OCI-LY1 (cell line): ENCODE measurements at regions not wholly inside any gene's neighbourhood (a gene's known extent, or its start where the extent isn't known, plus 50 kb on each side); places are given as distances from the start of the nearest gene placed in this dataset.

Experiments
- H2AFZ ChIP-seq: fragments of 200-600 bp; sonication (generic), shearing (Covaris generic); 2 replicates; pipeline ENCODE4 v1.6.0; 2014; ENCODE audit warnings: antibody characterized with exemption, mild to moderate bottlenecking, low read length
- H3F3A ChIP-seq: fragments of 200-600 bp; sonication (generic), shearing (Covaris generic); 2 replicates; pipeline ENCODE4 v1.6.0; 2014; ENCODE audit warnings: mild to moderate bottlenecking, antibody characterized with exemption, low read length, moderate library complexity; ENCODE audit not compliant: insufficient read depth
- H3K27ac ChIP-seq: fragments of 200-600 bp; sonication (generic); 2 replicates; pipeline ENCODE4 v1.5.1; 2014; ENCODE audit warnings: low read length, mixed run types, mild to moderate bottlenecking, low read depth; ENCODE audit not compliant: poor library complexity, severe bottlenecking
- H3K27me3 ChIP-seq: fragments of 200-600 bp; sonication (generic); 2 replicates; pipeline ENCODE4 v1.6.0; 2014; ENCODE audit warnings: antibody characterized with exemption, mild to moderate bottlenecking, low read length, moderate library complexity; ENCODE audit not compliant: insufficient read depth
- H3K36me3 ChIP-seq: fragments of 200-600 bp; sonication (generic); 2 replicates; pipeline ENCODE4 v1.6.1; 2014; ENCODE audit warnings: mild to moderate bottlenecking, antibody characterized with exemption, low read length, moderate library complexity, mixed read lengths; ENCODE audit not compliant: insufficient read depth
- H3K4me1 ChIP-seq: fragments of 200-600 bp; sonication (generic); 2 replicates; pipeline ENCODE4 v1.5.1; 2014; ENCODE audit warnings: mild to moderate bottlenecking, low read length, moderate library complexity; ENCODE audit not compliant: insufficient read depth, severe bottlenecking
- H3K4me2 ChIP-seq: fragments of 200-600 bp; sonication (generic), shearing (Covaris generic); 2 replicates; pipeline ENCODE4 v1.6.1; 2014; ENCODE audit warnings: low read length
- H3K4me3 ChIP-seq: fragments of 200-600 bp; sonication (generic); 2 replicates; pipeline ENCODE4 v1.5.1; 2014; ENCODE audit warnings: low read length, low read depth, mild to moderate bottlenecking, mixed read lengths; ENCODE audit not compliant: poor library complexity, severe bottlenecking
- H3K79me2 ChIP-seq: fragments of 200-600 bp; shearing (Covaris generic); 2 replicates; pipeline ENCODE4 v1.6.1; 2016; ENCODE audit warnings: mixed run types, low read length, mixed read lengths; ENCODE audit not compliant: insufficient read depth
- H3K9ac ChIP-seq: fragments of 200-600 bp; sonication (generic), shearing (Covaris generic); 2 replicates; pipeline ENCODE4 v1.6.1; 2014; ENCODE audit warnings: mild to moderate bottlenecking, low read length, mixed read lengths
- H3K9me2 ChIP-seq: fragments of 200-600 bp; sonication (generic), shearing (Covaris generic); 2 replicates; pipeline ENCODE4 v1.6.1; 2014; ENCODE audit warnings: low read depth, mild to moderate bottlenecking, low read length, mixed read lengths
- H3K9me3 ChIP-seq: fragments of 200-600 bp; shearing (Covaris generic); 2 replicates; pipeline ENCODE4 v1.6.1; 2014; ENCODE audit warnings: low read length, mixed read lengths
- H4K20me1 ChIP-seq: fragments of 200-600 bp; sonication (generic), shearing (Covaris generic); 2 replicates; pipeline ENCODE4 v1.6.0; 2016; ENCODE audit warnings: mild to moderate bottlenecking, low read length; ENCODE audit not compliant: insufficient read depth
- CTCF ChIP-seq: fragments of 200-600 bp; sonication (generic), shearing (Covaris generic); IDR thresholded peaks from 2 replicates; pipeline ENCODE4 v1.5.1; 2017; ENCODE audit warnings: mild to moderate bottlenecking, antibody characterized with exemption, low read length, moderate library complexity, mixed read lengths
- EZH2 ChIP-seq: fragments of 200-600 bp; sonication (generic), shearing (Covaris generic); IDR thresholded peaks from 2 replicates; pipeline ENCODE4 v1.8.0; 2017; ENCODE audit warnings: borderline replicate concordance, mixed run types, mild to moderate bottlenecking, antibody characterized with exemption, low read length, moderate library complexity, mixed read lengths

GRCh38 chr11:44365616-44366015 is 55.7 kb upstream of the ALX4 start:
- H3K4me1 ChIP-seq: no peaks in the 10 kb centered on the region
- H3K9me3 ChIP-seq: no peaks in the 10 kb centered on the region
- no peak overlapping the region for H3K4me3 ChIP-seq
- no peaks in the 10 kb centered on the region for H3K9me2 ChIP-seq
- TF ChIP-seq EZH2 (no peak), CTCF (no peak)
- no peaks in the 10 kb centered on the region for H4K20me1 ChIP-seq
- H2AFZ ChIP-seq: no peak overlapping the region
- H3K4me2 ChIP-seq: no peak overlapping the region
- H3K36me3 ChIP-seq: no peaks in the 10 kb centered on the region
- no peaks in the 10 kb centered on the region for H3K79me2 ChIP-seq
- no peak overlapping the region for H3K9ac ChIP-seq
- no peaks in the 10 kb centered on the region; the same call in 1 of the 2 replicates for H3K27me3 ChIP-seq
- H3F3A ChIP-seq: no peaks in the 10 kb centered on the region
- no peak overlapping the region for H3K27ac ChIP-seq

GRCh38 chr11:44366026-44366425 is 56.1 kb upstream of the ALX4 start:
- Histone ChIP-seq H3F3A (no peaks in the 10 kb centered on the region), H3K9me2 (no peaks in the 10 kb centered on the region), H3K36me3 (no peaks in the 10 kb centered on the region), H3K79me2 (no peaks in the 10 kb centered on the region), H3K9me3 (no peaks in the 10 kb centered on the region), H3K4me1 (no peaks in the 10 kb centered on the region), H3K4me2 (no peak overlapping the region), H3K27me3 (no peaks in the 10 kb centered on the region; the same call in 1 of the 2 replicates), H4K20me1 (no peaks in the 10 kb centered on the region), H3K4me3 (no peak overlapping the region), H3K9ac (no peak overlapping the region), H2AFZ (no peak overlapping the region), H3K27ac (no peak overlapping the region)
- TF ChIP-seq CTCF (no peak), EZH2 (no peak)

- no peaks in the 10 kb centered on the region for H4K20me1 ChIP-seq
- no peaks in the 10 kb centered on the region for H3K4me1 ChIP-seq
- H3K9me2 ChIP-seq: no peaks in the 10 kb centered on the region
- no peaks in the 10 kb centered on the region; the same call in 1 of the 2 replicates for H3K27me3 ChIP-seq
- no peak overlapping the region for H3K27ac ChIP-seq
- H3K9me3 ChIP-seq: no peaks in the 10 kb centered on the region
- H3K79me2 ChIP-seq: no peaks in the 10 kb centered on the region
- H3K4me2 ChIP-seq: no peak overlapping the region
- H3F3A ChIP-seq: no peaks in the 10 kb centered on the region
- no peak overlapping the region for H3K4me3 ChIP-seq
- H3K9ac ChIP-seq: no peak overlapping the region
- TF ChIP-seq CTCF (no peak), EZH2 (no peak)
- no peak overlapping the region for H2AFZ ChIP-seq
- no peaks in the 10 kb centered on the region for H3K36me3 ChIP-seq
Observed at GRCh38 chr11:44366741-44367140, 56.8 kb upstream of the ALX4 start.
